NOMO-1 treated with dmso at 0.1 percent for 144 hours (cell line): ENCODE measurements at regions not wholly inside any gene's neighbourhood (a gene's known extent, or its start where the extent isn't known, plus 50 kb on each side); places are given as distances from the start of the nearest gene placed in this dataset.
"Not testable (repeated sequence)": the region's sequence is repeated elsewhere in the genome, so short reads cannot be mapped to it uniquely, and the experiment has no call there.

Experiments used
- DNase-seq: peaks from one replicate; lab custom pipeline; 2025; ENCODE audit not compliant: unreplicated experiment; lab: John Stamatoyannopoulos, UW

DNA sequence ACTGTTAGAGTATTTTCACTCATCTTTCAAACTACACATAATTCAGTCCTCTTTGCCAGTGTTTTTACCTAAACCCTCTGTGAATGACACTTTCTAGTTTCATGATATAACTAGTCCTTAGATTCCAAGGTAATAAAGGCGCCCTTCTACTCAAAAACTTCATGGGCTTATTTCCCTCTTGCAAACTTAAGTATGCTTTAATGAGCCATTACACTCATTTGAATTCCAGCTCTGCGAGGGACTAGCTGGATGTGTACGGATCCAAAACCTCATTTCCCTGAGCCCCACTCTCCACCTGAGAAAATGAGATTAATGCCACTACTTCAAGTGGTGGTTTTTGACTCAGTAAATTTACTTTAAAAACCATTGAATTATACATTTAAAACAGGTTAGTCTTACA, 141.1 kb downstream of the NDUFA12 start:
- DNase-seq = no peak

DNA sequence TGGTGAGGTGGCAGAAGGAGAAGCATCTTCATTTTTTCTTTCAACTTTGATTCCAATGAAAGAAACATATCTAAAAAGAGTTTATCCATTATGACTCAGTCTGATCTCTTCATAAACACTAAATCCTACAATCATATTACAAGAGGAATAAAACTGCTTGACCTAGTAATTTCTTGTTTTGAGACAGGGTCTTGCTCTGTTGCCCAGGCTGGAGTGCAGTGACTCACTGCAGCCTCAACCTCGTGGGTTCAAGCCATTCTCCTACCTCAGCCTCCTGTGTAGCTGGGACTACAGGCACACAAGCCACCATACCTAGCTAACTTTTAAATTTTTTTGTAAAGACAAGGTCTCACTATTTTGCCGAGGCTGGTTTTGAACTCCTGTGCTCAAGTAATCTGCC, 147.2 kb downstream of the NDUFA12 start:
- DNase-seq = no peak

DNA sequence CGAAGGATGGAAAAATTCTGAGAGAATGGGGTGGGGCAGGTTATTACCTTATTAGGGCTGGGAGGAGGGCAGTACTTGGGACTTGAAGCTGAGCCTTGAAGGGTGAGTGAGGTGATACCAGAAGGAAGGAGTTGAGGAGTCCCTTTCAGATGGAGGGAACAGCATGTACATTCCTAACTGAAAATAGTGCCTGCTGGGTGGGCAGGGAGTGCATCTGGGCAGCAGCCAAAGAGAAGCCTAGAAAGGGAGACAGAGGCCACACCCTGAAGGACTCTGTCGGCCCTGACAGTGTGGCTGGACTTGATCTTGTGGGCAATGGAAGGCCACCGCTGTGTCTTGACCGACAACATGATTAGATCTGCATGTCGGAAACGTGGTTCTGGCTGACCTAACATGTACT, 147.6 kb downstream of the NDUFA12 start:
- DNase-seq = no peak

DNA sequence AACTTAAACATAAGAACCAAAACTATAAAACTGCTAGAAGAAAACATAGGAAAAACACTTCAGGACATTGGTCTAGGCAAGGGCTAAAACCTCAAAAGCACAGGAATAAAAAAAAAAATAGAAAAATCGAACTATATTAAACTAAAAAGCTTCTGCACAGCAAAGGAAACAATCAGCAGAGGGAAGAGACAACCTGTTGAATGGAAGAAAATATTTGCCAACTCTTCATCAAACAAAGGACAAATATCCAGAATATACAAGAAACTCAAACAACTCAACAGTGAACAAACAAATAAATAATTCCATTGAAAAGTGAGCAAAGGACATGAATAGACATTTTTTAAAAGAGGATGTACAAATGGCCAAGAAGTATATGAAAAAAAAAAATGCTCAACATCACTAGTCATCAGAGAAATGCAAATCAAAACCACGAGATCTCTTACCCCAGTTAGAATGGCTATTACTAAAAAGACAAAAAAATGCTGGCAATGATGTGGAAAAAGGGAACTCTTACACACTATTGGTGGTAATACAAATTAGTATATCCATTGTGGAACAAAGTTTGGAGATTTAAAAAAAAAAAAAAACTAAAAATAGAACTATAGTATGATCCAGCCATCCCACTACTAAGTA, 152.0 kb downstream of the NDUFA12 start:
- DNase-seq = no peak

DNA sequence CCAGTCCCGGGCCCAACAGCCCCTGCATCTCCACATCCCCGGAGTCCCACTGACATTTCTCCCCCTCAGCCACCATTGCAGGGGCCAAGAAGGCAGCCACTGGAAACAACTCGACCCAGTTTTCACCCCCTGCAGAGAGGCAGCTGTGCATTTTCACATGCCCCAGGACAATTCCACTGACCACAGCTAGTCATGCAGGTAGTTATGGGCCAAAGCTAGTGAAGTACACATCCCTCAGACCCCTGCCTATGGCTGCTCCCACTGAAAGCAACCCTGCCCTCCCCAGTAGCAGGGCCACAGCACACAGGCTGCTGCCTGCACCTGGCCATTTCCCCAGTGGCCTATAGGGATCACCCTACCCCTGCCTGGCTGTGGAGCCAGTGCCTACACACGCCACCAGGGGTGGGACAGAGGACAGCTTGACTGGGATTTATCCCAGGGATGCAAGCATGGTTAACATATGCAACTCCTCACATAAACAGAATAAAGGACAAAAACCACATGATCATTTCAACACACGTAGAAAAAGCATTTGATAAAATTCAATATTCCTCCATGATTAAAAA, 154.0 kb downstream of the NDUFA12 start:
- no peak for DNase-seq

DNA sequence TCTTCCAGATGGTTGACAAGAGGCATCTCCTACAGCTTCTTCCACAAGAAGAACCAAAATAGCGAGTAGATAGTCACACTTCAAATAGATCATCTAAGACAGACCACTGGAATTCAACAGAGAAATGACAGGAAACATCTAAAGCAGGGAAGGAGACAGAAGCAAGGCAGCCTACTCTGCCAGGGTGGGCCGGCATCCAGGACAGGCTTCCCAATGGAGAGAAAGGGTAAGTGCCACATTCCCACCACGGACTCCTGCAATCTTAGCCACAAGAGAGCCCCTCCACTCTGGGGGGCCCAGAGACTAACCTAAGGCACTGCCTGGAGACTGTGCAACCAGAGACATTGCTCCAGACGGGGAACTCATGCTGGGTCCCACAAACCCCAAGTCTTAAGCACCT, 154.5 kb downstream of the NDUFA12 start:
- DNase-seq = no peak

DNA sequence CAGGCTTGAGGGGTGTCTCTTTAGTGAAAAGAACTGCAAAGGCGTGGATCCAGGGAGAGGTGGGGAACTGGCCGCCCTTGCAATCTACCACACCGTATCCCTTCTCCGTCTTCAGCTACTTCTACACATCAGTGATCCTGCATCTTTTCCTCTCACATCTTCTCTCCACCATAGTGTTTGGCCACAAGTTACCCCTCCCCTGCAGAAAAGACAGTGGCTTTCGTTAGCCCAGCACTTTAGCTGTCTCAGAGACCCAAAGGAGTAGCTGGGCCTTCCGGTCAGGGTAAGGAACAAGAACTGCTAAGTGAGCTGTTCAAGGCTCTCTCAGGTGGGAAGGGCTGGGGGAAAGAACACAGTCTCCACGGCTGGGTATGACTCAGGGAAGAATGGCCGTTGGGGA, 158.4 kb downstream of the NDUFA12 start:
- no peak for DNase-seq

DNA sequence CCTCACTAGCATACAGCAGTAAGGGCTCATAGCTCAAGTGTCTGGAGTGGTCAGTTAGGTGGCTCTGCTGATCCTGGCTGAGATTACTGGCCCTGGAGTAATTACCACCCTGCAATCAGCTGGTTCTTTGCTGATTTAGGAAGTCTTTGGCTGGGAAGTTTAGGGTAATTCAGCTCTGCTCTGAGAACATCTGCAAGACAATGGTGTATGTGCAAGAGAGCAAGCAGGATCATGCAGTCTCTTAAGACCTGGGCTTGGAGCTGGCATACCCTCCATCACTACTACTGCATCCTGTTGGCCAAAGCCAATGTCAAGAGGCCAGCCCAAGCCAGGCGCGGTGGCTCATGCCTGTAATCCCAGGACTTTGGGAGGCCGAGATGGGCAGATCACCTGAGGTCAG, 159.0 kb downstream of the NDUFA12 start:
- DNase-seq = no peak

DNA sequence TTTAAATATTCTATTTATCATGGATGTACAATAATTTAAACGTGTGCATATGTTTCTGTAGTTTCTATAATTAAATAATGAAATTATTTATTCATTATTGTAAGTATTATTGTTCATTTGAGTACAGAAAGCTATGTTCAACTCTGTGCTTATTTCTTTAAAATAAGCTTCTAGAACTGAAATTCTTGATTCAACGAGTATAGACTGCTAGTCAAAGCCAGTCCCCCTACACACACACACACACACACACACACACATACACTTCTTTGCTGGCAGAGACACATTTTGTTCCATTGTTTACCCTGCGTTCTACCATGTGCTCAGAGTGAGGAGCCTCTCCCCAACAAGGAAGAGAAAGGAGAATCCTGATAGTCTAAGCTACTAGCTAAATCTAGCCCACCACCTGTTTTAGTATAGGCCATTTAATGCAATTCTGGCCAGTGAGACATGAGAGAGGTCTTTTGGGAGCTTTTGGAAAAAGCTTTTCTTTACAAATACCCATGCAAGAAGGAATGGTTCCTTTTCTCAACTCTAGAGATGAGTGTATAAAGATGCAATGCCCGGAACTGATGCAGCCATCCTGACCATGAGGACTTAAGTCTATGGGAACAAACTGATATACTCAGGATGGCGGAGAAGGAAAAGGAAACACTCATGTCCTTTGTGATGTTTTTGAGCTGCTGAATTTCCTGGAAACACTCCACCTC, 161.4 kb downstream of the NDUFA12 start:
- DNase-seq = no peak

DNA sequence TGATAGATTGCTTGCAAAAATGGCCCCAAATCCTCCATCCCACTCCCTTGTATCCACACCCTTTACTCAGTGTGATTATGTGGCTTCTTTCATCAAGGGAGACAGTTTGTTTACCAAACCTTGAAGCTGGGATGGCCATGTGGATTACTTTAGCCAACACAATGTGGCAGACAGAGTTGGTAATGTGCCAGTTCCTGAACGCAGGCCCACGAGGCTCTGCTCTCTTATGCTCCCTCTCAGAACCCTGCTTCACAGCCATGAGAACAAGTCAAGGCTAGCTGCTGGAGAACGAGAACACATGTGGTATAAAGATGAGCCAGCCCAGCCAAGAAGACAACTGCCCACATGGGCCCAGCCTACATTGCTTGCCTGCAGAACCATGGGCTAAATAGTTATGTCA, 162.3 kb downstream of the NDUFA12 start:
- DNase-seq = no peak

DNA sequence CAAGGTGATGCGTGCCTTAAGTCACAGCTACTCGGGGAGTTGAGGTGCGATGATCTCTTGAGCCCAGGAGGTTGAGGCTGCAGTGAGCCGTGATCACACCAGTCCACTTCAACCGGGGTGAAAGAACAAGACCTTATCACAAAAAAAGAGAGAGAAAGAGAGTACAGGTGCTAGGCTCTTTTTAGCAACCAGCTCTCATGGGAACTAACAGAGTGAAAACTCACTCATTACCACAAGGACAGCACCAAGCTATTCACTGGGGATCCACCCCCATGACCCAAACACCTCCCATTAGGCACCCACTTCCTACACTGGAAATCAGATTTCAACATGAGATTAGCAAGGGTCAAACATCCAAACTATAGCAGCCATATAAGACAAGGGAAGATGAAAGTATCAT, 164.2 kb downstream of the NDUFA12 start:
- no peak for DNase-seq

DNA sequence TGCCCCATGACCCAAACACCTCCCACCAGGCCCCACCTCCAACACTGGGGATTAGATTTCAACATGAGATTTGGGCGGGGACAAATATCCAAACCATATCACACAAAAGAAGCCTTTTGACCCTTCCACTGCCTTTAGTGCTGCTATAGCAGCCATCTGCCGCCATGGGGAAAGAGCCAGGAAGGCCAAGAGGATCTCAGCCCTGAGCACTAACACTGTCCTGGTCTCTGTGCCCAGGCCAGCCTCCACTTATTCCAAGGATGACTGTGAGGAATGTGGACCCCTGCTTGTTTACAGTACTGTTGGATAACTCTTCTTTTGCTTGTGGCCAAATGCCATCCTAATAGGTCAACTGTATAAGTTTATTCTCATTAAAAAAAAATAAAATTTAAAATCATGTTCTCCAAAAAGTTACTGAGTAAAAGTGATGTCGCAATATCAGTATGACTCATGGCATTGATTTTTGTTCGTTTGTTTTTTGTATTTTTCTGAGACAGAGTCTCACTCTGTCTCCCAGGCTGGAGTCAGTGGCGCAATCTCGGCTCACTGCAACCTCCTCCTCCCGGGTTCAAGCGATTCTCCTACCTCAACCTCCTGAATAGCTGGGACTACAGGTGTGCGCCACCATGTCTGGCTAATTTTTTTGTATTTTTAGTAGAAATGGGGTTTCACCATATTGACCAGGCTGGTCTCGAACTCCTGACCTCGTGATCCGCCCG, 166.4 kb downstream of the NDUFA12 start:
- not testable (repeated sequence) for DNase-seq

DNA sequence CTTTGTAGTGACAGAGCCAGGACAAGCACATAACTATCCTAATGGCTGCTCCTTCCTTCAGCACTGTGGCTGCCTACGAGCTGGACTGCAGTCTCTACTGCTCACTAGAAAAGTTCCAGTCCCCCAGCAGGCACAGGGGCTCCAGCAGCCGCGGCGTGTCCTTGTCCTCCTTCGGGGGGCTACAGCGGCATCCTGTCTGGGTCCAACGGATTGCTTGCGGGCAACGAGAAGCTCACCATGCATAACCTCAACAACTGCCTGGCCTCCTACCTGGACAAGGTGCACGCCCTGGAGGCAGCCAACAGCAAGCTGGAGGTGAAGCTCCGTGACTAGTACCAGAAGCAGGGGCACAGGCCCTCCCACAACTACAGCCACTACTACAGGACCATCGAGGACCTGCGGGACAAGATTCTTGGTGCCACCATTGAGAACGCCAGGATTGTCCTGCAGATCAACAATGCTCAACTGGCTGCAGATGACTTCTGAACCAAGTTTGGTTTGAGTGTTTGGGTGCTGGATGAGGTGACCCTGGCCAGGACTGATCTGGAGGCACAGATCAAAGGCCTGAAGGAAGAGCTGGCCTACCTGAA, 169.4 kb downstream of the NDUFA12 start:
- no peak for DNase-seq

DNA sequence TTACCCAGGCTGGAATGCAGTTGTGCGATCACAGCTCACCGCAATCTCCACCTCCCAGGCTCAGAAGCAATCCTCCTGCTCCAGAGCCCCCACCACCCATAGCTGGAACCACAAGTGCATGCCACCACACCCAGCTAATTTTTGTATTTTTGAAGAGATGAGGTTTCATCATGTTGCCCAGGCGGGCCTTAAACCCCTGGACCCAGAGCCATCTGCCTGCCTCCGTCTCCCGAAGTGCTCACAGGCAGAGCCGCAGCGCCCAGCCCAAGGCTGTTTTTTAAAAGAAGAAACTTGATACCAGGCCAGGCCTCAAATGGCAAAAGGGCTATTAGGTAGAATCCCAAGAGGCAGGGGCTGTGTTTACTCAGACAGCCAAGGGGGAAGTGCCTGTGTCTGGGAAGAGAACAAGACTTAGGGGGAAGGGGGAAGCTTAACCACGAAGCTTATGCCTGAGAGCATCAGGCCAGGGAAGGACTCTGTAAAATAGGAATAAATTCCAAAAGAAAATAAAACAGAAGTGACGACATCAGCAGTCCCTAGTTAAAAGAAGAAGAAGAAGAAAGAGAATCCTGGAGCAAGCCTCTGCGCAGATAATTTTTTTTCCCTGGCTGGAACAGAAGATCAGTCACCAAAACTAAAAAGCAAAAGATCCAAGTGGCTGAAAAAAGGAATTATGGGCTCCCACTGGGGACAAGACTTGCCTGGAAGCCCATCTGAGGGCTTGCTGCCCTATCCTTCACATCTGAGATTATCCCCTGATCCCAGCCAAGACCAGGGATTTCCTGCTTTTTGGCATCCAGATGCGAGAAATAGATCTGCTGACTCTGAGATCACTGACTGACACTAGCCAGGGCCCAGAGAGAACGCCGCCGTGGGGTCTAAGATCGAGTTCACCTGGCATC, 170.5 kb downstream of the NDUFA12 start:
- DNase-seq = no peak

DNA sequence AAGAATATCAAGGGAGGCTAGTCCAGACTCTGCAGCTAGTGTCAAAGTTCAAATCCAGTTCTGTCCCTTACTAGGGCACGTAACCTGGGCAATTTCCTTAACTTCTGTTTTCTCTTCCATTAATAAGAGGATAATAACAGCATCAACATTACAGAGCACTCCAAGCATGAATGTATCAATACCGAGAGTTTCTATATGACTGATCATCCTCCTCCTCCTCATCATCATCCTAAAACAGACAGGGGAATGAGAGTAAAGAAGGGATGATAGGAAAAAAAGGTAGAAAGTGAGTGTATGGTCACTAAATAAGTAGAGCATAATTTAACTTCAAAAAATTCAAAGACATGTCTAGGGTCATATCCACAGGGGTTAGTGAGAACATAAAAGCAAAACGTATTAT, 171.4 kb downstream of the NDUFA12 start:
- DNase-seq = no peak

DNA sequence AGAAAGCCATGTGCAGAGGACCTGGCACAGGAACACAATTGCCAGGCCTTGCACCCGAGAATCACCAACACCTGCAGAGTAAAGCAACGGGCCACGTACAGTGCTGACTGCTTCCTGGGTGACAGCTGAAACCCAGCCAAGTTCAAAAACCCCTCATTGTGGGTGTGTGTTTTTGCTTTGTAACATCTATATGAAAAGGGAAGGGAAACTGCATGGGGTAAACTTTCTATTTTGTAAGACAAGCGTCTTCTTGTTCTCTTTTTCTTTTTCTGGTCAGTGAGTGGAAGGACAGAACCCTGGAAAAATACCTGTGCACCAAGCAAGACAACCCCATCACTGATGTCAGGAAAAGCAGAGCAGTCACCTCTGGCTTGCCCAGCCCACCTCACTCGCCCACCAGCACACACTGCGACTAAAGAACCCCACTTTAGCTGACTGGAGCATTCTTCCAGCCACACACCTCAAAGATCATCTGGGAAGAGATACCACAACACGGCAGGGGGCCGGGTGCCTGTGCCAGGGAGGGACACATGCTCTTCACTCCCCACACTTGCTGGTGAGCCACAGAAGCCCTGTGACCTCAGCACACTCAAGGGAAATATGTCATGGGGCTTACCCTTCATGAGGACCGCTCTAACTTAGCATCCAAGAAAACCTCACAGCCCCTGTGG, 172.3 kb downstream of the NDUFA12 start:
- DNase-seq = peak; percentile 16

DNA sequence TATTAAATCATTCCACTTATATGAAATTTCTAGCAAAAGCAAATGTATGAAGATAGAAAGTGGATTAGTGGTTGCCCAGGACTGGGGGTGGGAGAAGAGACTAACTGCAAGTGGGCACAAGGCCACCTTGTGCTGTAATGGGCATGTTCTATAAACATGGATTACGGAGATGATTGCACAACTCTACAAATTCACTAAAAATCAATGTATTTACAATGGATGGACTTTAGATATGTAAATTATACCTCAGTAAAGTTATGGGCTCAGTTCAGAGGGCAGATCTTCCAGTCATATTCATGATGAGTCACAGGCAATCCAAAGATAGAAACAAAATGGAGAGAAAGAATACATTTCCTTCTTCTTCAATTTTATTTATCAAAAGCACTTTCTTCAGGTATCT, 173.9 kb downstream of the NDUFA12 start:
- no peak for DNase-seq

DNA sequence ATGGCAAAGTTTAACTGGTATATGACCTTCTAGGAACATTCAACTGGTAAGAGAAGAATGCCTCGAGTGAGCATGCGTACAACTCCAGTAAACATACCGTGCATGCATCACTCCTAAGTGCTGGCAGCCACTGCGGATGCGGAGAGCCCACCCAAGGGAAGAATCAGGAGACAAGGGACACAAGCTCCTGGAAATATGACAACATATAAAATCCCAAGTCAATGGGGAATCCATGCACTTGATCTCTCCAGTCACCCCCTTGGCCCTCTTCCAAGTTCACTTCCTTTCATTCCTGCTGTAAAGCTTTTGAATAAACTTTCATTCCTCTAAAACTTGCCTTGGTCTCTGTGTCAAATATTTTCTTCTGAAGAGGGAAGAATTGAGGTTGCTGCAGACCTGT, 168.7 kb upstream of the TMCC3 start:
- DNase-seq = no peak

DNA sequence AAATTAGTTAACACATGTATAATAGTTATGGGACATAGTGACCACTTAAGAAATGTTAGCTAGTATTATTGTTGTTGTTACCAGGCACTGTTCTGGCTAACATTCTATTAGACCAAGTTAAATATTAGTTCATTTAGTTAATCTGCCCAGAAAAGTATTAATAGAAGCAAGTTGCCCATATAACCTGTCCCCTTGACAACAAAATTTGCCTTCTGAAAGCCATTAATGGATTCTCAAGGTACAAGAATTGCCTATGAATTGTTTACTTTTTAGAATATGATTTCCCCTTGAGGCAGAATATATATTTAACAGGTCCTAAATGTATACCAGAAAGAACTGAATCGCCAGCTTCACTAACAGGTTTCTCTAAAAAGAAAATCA, 167.3 kb upstream of the TMCC3 start:
- no peak for DNase-seq

DNA sequence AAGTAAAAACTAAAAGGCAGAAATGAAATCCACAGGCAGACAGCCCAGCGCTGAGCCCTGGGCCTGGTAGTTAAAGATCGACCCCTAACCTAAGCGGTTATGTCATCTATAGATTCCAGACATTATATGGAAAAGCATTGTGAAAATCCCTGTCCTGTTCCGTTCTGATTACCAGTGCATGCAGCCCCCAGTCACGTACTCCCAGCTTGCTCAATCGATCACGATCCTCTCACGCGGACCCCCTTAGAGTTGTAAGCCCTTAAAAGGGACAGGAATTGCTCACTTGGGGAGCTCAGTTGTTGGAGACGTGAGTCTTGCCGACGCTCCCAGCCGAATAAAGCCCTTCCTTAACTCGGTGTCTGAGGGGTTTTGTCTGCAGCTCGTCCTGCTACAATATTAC, 166.8 kb upstream of the TMCC3 start:
- DNase-seq = not testable (repeated sequence)
